Cardiac fibroblast (primary cell): ENCODE measurements at regions not wholly inside any gene's neighbourhood (a gene's known extent, or its start where the extent isn't known, plus 50 kb on each side); places are given as distances from the start of the nearest gene placed in this dataset.
"Not testable (repeated sequence)": the region's sequence is repeated elsewhere in the genome, so short reads cannot be mapped to it uniquely, and the experiment has no call there.

Experiments
- DNase-seq, 2 donors: peaks; one replicate each; pipeline versions ENCODE4 v3.0.0 to v3.0.0-alpha.2; 2010; ENCODE audit warnings: low read depth in 2 of 2
- H3K4me3 ChIP-seq, 2 donors: replicated peaks in 1 of 2; 1 replicate in 1 of 2; 2 replicates in 1 of 2; pipeline ENCODE4 v1.5.1; 2011; ENCODE audit warnings: low read depth in 2 of 2, low read length in 2 of 2, mild to moderate bottlenecking in 2 of 2, moderate library complexity in 1 of 2
- TF ChIP-seq, protein P1 (sequence below): IDR thresholded peaks from one replicate; pipeline ENCODE4 v1.5.1; 2011; ENCODE audit warnings: low read depth, mild to moderate bottlenecking, low read length, inconsistent platforms

GRCh38 chr5:166276006-166276405 lies 2015.4 kb upstream of the WWC1 start:
- H3K4me3 ChIP-seq, result no peak overlapping the region
- TF ChIP-seq, protein P1, sequence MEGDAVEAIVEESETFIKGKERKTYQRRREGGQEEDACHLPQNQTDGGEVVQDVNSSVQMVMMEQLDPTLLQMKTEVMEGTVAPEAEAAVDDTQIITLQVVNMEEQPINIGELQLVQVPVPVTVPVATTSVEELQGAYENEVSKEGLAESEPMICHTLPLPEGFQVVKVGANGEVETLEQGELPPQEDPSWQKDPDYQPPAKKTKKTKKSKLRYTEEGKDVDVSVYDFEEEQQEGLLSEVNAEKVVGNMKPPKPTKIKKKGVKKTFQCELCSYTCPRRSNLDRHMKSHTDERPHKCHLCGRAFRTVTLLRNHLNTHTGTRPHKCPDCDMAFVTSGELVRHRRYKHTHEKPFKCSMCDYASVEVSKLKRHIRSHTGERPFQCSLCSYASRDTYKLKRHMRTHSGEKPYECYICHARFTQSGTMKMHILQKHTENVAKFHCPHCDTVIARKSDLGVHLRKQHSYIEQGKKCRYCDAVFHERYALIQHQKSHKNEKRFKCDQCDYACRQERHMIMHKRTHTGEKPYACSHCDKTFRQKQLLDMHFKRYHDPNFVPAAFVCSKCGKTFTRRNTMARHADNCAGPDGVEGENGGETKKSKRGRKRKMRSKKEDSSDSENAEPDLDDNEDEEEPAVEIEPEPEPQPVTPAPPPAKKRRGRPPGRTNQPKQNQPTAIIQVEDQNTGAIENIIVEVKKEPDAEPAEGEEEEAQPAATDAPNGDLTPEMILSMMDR, result no peak
- no peak for DNase-seq

- no peak for DNase-seq
- no peak overlapping the region for H3K4me3 ChIP-seq
- TF ChIP-seq, protein P1, result no peak
Observed at GRCh38 chr5:166279828-166280227, 2011.6 kb upstream of the WWC1 start.

GRCh38 chr5:166281433-166281832 lies 2010.0 kb upstream of the WWC1 start:
- H3K4me3 ChIP-seq, result no peak overlapping the region
- TF ChIP-seq, protein P1, result no peak
- DNase-seq, result no peak

DNA sequence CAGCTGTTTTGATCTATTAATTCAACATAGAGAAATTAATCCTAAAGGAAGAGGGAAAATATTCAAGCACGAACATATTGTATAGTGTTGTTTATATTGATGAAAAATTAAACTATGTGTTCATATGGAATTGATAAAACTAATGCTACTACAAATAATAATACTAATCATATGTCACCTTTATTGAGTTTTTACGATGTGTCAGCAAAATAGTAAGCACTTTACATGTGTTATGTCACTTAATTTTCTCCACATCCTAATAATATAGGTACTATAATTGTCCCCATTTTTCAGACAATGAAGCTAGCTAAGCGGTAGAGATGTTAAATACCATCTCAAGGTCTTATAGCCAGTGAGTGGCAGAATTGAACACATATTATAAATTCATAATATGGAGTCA lies 2008.5 kb upstream of the WWC1 start:
- no peak overlapping the region for H3K4me3 ChIP-seq
- no peak for DNase-seq
- TF ChIP-seq, protein P1, result no peak

DNA sequence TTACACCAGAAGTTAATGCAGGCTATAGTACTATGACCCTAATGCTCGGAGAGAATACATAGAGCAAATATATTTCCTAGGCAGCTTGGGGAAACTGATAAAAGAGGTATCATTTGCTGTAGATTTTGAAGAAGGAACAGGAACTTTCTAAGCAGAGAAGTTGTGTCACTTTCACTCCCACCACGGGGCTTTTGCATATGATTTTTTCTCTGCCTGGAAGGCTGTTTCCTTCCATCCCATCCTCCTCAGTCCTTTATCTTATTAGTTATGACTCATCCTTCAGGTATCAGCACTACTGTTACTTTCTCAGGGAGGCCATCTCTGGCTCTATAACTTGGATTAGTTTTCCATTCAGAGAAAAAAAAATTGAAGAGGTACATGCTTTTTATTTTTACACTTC lies 2006.1 kb upstream of the WWC1 start:
- DNase-seq, result peak in 1 of 2 donors; percentile 2
- TF ChIP-seq, protein P1, result no peak
- no peak overlapping the region for H3K4me3 ChIP-seq

- DNase-seq, result no peak
- TF ChIP-seq, protein P1, result no peak
- no peak overlapping the region for H3K4me3 ChIP-seq
Observed at GRCh38 chr5:166286832-166287231, 2004.6 kb upstream of the WWC1 start.

DNA sequence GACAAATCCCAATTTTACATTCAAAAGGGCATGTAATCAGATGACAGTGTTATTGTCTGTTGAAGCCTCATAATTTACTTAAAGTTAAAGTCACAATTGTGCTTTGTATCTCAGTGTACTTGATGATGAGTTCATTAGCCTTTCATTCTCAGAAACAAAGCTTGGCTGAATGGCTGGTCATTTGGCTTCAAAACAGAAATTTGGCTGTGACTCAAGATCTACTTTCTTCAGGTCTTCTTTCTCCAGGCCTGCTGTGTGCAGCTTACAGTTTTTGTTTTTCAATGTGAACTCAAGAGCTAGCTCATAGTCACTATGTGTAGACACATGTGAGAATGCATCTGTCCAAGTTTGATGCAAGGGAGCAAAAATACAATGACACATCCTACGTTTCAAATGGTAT lies 2003.6 kb upstream of the WWC1 start:
- no peak overlapping the region for H3K4me3 ChIP-seq
- TF ChIP-seq, protein P1, result no peak
- no peak for DNase-seq

DNA sequence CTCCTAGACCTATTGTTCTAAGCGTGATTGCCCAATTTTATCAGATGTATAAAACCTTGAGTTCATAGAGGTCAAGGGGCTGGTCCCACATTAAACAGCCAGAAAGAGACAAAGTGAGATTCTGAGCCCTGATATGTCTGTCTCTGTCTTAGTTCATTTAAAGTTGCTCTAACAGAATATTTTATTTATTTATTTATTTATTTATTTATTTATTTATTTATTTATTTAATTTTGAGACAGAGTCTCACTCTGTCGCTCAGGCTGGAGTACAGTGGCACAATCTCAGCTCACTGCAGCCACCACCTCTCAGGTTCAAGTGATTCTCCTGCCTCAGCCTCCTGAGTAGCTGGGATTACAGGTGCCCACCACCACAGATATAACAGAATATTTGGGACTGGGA lies 1999.6 kb upstream of the WWC1 start:
- not testable (repeated sequence) for DNase-seq, H3K4me3 ChIP-seq
